H1 (cell line): ENCODE measurements at regions not wholly inside any gene's neighbourhood (a gene's known extent, or its start where the extent isn't known, plus 50 kb on each side); places are given as distances from the start of the nearest gene placed in this dataset.

Experiments used
- CBX5 ChIP-seq: fragments of 300-800, 300-1000 bp; sonication (generic); IDR thresholded peaks from 2 replicates; pipeline ENCODE4 v1.7.1; 2016; ENCODE audit warnings: antibody characterized with exemption, low read length, low read depth
- FOSL1 ChIP-seq: IDR thresholded peaks from 2 replicates; pipeline ENCODE4 v1.6.1; 2011; ENCODE audit warnings: mild to moderate bottlenecking, low read depth, low read length, moderate library complexity; ENCODE audit not compliant: insufficient read depth
- POLR2A ChIP-seq, 2 experiments: IDR thresholded peaks; 1 replicate in 1 of 2; 2 replicates in 1 of 2; pipeline ENCODE4 v1.6.1; 2011; ENCODE audit warnings: low read depth in 2 of 2, low read length in 2 of 2, mild to moderate bottlenecking in 2 of 2; ENCODE audit errors: control extremely low read depth in 1 of 2
- POLR2AphosphoS5 ChIP-seq: IDR thresholded peaks from 2 replicates; pipeline ENCODE4 v1.6.1; 2011; ENCODE audit warnings: low read depth, low read length
- RXRA ChIP-seq: IDR thresholded peaks from 2 replicates; pipeline ENCODE4 v1.6.1; 2011; ENCODE audit warnings: low read depth, mild to moderate bottlenecking, low read length, moderate library complexity; ENCODE audit not compliant: insufficient read depth
- TAF1 ChIP-seq: IDR thresholded peaks from 2 replicates; pipeline ENCODE4 v1.6.1; 2011; ENCODE audit warnings: mild to moderate bottlenecking, low read depth, low read length
- TF ChIP-seq, protein P1 (sequence below), 3 experiments: IDR thresholded peaks; 1 replicate in 2 of 3; 2 replicates in 1 of 3; pipeline versions ENCODE4 v1.5.1 to v1.6.1; 2011; ENCODE audit warnings: low read length in 3 of 3, mild to moderate bottlenecking in 3 of 3, inconsistent platforms in 2 of 3, low read depth in 1 of 3, moderate library complexity in 1 of 3; ENCODE audit not compliant: insufficient read depth in 1 of 3; ENCODE audit errors: control extremely low read depth in 1 of 3

DNA sequence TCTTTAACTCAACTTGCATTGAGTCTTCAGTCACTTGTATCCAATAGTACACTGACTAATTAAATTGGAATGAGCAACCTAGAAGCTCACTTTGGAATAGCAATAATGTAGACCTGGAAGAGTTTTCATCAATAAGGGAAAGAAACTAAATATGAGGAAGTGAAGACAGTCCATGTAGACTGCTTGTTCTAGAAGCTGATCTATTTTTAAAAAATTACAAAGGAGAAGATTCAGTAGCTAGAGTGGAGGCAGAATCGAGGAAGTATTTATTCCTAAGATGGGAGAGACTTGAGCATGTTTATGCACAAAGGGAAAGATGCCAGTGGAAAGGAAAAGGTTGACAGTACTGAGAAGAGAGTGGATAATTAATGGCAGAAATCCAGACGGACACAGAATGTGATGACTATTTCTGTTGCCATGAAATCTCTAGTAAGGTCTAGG, 156.3 kb upstream of the PDE3A start:
- TF ChIP-seq, protein P1, sequence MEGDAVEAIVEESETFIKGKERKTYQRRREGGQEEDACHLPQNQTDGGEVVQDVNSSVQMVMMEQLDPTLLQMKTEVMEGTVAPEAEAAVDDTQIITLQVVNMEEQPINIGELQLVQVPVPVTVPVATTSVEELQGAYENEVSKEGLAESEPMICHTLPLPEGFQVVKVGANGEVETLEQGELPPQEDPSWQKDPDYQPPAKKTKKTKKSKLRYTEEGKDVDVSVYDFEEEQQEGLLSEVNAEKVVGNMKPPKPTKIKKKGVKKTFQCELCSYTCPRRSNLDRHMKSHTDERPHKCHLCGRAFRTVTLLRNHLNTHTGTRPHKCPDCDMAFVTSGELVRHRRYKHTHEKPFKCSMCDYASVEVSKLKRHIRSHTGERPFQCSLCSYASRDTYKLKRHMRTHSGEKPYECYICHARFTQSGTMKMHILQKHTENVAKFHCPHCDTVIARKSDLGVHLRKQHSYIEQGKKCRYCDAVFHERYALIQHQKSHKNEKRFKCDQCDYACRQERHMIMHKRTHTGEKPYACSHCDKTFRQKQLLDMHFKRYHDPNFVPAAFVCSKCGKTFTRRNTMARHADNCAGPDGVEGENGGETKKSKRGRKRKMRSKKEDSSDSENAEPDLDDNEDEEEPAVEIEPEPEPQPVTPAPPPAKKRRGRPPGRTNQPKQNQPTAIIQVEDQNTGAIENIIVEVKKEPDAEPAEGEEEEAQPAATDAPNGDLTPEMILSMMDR (IDR thresholded peaks at IDR 0.05; ENCODE audit: control extremely low read depth in 1 of 3, insufficient read depth in 1 of 3, low read depth in 1 of 3, low read length in 3 of 3), result no peak
- TF ChIP-seq RXRA (no peak), POLR2A (IDR thresholded peaks at IDR 0.05; ENCODE audit: control extremely low read depth in 1 of 2, low read depth in 2 of 2, low read length in 2 of 2) (no peak), FOSL1 (no peak), POLR2AphosphoS5 (no peak), TAF1 (no peak), CBX5 (no peak)
